CD4-positive, alpha-beta T cell treated with Interleukin-4 for 4 hours (primary cell): ENCODE measurements at regions not wholly inside any gene's neighbourhood (a gene's known extent, or its start where the extent isn't known, plus 50 kb on each side); places are given as distances from the start of the nearest gene placed in this dataset.

Experiments used
- DNase-seq: peaks from one replicate; pipeline ENCODE4 v3.0.0-alpha.2; 2020

GRCh38 chr3:117632191-117632590 is 922.6 kb downstream of the TUSC7 start:
- no peak for DNase-seq

- DNase-seq = no peak
These were observed 923.6 kb downstream of the TUSC7 start for GRCh38 chr3:117633207-117633606.

DNA sequence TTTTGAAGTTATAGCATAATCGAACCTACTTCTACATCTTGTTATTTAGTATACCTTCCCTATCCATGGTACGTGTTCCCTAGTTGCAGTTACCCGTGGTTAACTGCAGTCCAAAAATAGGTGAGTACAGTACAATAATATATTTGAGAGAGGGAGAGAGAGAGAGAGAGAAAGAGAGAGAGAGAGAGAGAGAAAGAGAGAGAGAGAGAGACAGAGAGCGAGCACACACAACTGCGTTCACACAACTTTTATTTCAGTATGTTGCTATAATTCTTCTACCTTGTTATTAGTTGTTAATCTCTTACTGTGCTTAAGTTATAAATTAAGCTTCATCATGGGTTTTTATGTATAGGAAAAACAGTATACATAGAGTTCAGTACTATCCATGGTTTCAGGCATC is 928.1 kb downstream of the TUSC7 start:
- DNase-seq = no peak

DNA sequence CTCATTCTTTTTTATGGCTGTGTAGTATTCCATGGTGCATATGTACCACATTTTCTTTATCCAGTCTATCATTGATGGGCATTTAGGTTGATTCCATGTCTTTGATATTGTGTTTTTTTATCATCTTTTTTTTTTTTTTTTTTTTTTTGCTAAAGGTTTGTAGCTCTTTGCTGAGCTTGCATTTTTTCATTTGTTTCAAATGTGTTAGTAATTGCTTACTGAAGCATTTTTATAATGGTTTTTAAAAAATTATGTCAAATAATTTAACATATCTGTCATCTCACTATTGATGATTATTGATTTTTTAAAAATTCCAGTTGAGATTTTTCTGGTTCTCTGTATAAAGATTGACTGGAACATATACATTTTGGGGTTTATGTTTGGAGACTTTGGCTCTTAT is 934.6 kb downstream of the TUSC7 start:
- DNase-seq = no peak

- no peak for DNase-seq
These were observed 936.1 kb downstream of the TUSC7 start for GRCh38 chr3:117645561-117646242.

- no peak for DNase-seq
These were observed 937.9 kb downstream of the TUSC7 start for GRCh38 chr3:117647435-117647834.

- DNase-seq = no peak
These were observed 941.7 kb downstream of the TUSC7 start for GRCh38 chr3:117651246-117651645.

DNA sequence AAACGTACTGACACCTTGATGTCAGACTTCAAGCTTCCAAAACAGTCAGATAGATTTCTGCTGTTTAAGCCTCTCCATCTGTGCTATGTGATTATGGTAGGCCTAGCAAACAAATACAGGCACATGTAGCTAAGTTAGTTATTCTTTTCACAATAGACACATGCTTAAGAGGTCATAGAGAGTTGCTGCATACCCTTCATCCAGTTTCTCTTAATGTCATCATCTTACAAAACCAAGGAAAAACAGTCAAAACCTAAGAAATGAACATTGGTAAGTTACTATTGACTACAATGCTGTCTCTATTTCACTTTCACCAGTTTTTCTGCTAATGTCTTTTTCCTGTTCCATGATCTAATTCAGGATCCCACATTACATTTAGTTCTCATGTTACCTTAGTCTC is 946.8 kb downstream of the TUSC7 start:
- no peak for DNase-seq

GRCh38 chr3:117657278-117657677 is 947.7 kb downstream of the TUSC7 start:
- DNase-seq = no peak

GRCh38 chr3:117660941-117661817 is 951.6 kb downstream of the TUSC7 start:
- no peak for DNase-seq

DNA sequence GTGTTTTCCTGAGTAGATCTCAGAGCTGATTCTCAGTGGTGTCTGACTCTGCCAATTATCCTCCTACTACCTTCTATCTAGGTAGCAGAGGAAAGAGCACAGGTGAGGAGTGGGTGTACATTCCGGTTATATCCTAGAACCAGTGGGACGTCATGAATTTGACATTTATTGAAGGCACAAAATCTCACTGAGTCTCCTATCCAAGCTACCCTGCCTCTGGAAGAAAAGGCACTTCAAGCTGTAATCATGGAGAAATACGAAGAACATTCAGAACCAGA is 952.2 kb downstream of the TUSC7 start:
- no peak for DNase-seq

- DNase-seq = no peak
These were observed 955.7 kb downstream of the TUSC7 start for GRCh38 chr3:117665296-117665695.

GRCh38 chr3:117666325-117666724 is 956.7 kb downstream of the TUSC7 start:
- no peak for DNase-seq

DNA sequence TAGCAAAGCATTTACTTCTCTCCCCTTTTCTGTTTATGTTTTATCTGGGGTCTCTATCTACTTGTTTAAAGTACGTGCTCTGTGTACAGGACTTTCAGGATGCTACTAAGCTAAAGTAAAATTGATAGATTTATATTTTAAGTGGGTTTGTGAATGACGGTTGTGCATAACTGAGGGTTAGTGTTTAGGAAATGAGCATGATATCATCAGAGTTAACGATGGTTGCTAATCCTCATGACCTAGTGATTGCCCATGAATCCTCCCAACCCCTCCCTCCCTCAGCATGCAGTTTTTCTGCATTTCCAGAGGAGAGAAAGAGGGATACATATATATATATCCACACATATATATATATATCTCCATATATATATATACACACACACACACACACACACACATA is 957.2 kb downstream of the TUSC7 start:
- no peak for DNase-seq

DNA sequence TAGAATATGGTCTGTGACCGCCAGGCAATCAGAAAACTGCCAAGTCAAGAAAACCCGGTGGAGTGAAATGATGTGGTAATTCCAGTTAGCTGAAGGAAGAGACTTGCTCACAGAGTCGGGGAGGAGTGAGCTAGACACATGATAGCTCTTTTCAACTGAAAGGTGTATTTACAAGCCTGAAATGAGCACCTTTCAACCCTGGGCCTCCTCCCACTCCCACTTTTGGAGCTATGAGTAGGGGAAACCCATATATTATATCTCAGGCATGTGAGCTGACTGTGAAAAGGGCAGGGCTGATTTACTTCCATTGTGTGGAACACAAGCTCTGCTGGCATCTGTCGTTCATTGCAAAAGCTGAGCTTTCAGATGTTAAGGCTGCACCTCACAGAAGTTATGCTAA is 960.2 kb downstream of the TUSC7 start:
- DNase-seq = no peak

DNA sequence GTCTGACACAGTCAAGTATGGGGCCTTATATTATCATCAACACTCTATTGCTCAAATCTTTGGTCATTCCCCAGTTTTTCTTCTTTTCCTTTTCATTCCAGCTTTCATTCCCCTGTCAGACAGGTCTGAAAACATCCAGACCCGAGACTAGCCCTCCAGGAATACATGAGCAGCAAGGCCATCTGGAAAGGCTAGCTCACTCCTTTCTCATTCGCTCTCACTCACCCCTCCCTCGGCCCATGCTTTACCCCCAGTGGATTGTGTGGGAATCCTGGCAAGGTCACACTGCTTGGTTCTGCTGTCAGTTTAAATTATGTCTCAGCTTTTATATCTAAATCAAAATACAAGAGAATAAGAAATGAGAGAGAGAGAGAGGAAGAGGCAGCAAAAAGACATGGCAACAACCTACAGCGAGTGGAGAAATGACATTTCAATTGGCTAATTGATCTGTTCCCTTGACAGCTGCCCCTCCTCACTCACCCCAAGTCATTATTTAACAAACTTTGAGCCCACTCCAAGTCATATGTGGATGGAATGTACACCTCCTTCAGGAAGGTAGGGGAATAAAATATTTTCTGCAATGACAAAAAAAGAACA is 962.2 kb downstream of the TUSC7 start:
- DNase-seq = no peak

GRCh38 chr3:117674321-117674720 is 964.7 kb downstream of the TUSC7 start:
- DNase-seq = no peak

- DNase-seq = no peak
These were observed 972.0 kb downstream of the TUSC7 start for GRCh38 chr3:117681619-117682018.

DNA sequence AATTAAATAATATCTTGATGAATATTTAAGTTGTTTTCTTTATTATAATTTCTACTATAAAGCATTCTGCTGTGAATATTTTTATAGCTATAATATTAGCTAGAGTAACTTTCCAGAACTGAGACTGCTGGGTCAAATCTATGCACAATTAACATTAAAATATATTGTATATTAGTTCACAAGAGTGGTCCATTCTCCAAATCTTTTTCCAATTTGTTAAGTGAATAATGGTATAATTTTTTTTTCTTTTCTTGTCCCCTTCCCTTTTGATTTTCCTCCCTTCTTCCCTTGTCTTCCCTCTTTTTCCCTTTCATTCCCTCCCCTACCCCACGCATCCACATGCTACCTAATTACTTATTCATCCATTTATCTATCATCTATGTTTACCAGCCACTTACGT is 977.5 kb downstream of the TUSC7 start:
- DNase-seq = no peak

DNA sequence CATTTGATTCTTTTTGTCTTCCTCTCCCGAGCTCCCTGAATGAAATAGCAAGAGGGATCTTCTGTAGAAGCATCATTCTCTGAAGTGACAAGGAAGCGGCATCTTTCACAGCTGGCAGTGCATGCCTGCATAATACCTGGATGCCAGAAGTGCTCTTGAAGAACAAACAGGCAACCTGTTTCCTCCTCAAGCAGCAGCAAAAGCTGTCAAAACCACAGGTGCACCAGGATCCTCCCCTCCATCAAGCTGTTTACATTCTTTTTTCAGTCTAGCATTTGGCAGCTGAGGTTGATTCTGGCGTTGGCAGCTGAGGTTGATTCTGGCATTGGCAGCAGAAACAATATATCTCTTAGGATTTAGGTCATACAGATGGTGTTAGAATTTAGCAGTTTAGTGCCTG is 979.0 kb downstream of the TUSC7 start:
- no peak for DNase-seq

DNA sequence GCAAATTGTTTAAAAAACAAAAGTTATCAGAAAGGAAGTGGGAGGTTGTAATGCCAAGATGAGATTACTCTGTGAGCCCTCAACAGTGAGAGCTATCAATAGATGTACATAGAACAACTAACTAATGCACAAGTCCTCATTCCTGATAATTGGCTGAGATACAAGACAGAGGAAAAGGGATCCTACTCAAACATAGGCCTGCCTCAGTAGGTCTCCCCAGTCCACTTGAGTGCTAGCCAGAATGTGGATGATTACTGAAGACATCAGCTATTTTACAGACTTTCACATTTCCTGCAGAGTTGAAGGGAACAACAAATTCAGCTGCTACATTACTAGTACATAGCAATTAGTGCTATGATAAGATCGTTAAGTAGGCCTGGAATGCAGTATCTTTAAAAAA is 981.9 kb downstream of the TUSC7 start:
- no peak for DNase-seq

GRCh38 chr3:117692416-117692995 is 982.9 kb downstream of the TUSC7 start:
- DNase-seq = no peak

- DNase-seq = no peak
These were observed 985.7 kb downstream of the TUSC7 start for GRCh38 chr3:117695321-117695720.
